ENCODE measurements at regions not wholly inside any gene's neighbourhood (a gene's known extent, or its start where the extent isn't known, plus 50 kb on each side); places are given as distances from the start of the nearest gene placed in this dataset.

GRCh38 chr2:19763731-19764130, 138.1 kb downstream of the TTC32 start:
- no peak overlapping the region for H3K4me3 ChIP-seq
- no peak overlapping the region for H3K27ac ChIP-seq
- intact Hi-C loops (cut with DNase I; ENCODE audit: low total_unique reads), result no loop called here
- DNase-seq, result no peak
- peaks cover 0 to 8% (median 0%) of the 10 kb centered on the region in 8 donors for H3K9me3 ChIP-seq
- no peaks in the 10 kb centered on the region for H3K27me3 ChIP-seq (replicated peaks in 1 of 7)
- TF ChIP-seq CTCF (IDR thresholded peaks at IDR 0.05 in 8 of 11, conservative IDR thresholded peaks at IDR 0.05 in 3 of 11) (no peak), POLR2A (IDR thresholded peaks at IDR 0.05) (no peak), POLR2AphosphoS5 (IDR thresholded peaks at IDR 0.05) (no peak)
- H3K4me1 ChIP-seq, result no peaks in the 10 kb centered on the region
- H3K36me3 ChIP-seq, result no peaks in the 10 kb centered on the region

GRCh38 chr2:19762959-19763605, 138.7 kb downstream of the TTC32 start:
- Histone ChIP-seq H3K4me3 (no peak overlapping the region), H3K4me1 (no peaks in the 10 kb centered on the region), H3K27me3 (replicated peaks in 1 of 7) (no peaks in the 10 kb centered on the region), H3K9me3 (peaks cover 0 to 8% (median 0%) of the 10 kb centered on the region in 8 donors), H3K36me3 (no peaks in the 10 kb centered on the region), H3K27ac (no peak overlapping the region)
- 56 to 86% (median 69%) methylated on average over 1 of the region's 1 CpG for WGBS, 5 donors
- TF ChIP-seq POLR2A (IDR thresholded peaks at IDR 0.05), result no peak
- TF ChIP-seq POLR2AphosphoS5 (IDR thresholded peaks at IDR 0.05), result no peak
- TF ChIP-seq CTCF (IDR thresholded peaks at IDR 0.05 in 8 of 11, conservative IDR thresholded peaks at IDR 0.05 in 3 of 11), result no peak
- no peak for DNase-seq
- intact Hi-C loops (cut with DNase I; ENCODE audit: low total_unique reads), result no loop called here

GRCh38 chr2:19762142-19762541, 139.6 kb downstream of the TTC32 start:
- 89 to 100% (median 94%) methylated on average over 1 of the region's 1 CpG for WGBS, 5 donors

GRCh38 chr2:19759880-19760279, 141.9 kb downstream of the TTC32 start:
- intact Hi-C loops (cut with DNase I; ENCODE audit: low total_unique reads), result no loop called here
- TF ChIP-seq CTCF (IDR thresholded peaks at IDR 0.05 in 8 of 11, conservative IDR thresholded peaks at IDR 0.05 in 3 of 11), result no peak
- TF ChIP-seq POLR2A (IDR thresholded peaks at IDR 0.05), result no peak
- no peak for TF ChIP-seq POLR2AphosphoS5 (IDR thresholded peaks at IDR 0.05)

More at GRCh38 chr2:19762142-19762541, 139.6 kb downstream of the TTC32 start:
- no peak overlapping the region for H3K4me3 ChIP-seq
- peaks cover 0 to 8% (median 0%) of the 10 kb centered on the region in 8 donors for H3K9me3 ChIP-seq
- intact Hi-C loops (cut with DNase I; ENCODE audit: low total_unique reads), result no loop called here
- H3K36me3 ChIP-seq, result no peaks in the 10 kb centered on the region
- H3K27me3 ChIP-seq (replicated peaks in 1 of 7), result no peaks in the 10 kb centered on the region
- H3K4me1 ChIP-seq, result no peaks in the 10 kb centered on the region
- no peak for DNase-seq
- no peak overlapping the region for H3K27ac ChIP-seq
- no peak for TF ChIP-seq POLR2AphosphoS5 (IDR thresholded peaks at IDR 0.05)
- no peak for TF ChIP-seq CTCF (IDR thresholded peaks at IDR 0.05 in 8 of 11, conservative IDR thresholded peaks at IDR 0.05 in 3 of 11)
- no peak for TF ChIP-seq POLR2A (IDR thresholded peaks at IDR 0.05)

More at GRCh38 chr2:19759880-19760279, 141.9 kb downstream of the TTC32 start:
- no peak for DNase-seq
- 72 to 83% (median 80%) methylated on average over 6 of the region's 6 CpGs for WGBS, 5 donors
- Histone ChIP-seq H3K9me3 (peaks cover 0 to 2% (median 0%) of the 10 kb centered on the region in 8 donors), H3K27me3 (replicated peaks in 1 of 7) (no peaks in the 10 kb centered on the region), H3K27ac (no peak overlapping the region), H3K36me3 (no peaks in the 10 kb centered on the region), H3K4me3 (no peak overlapping the region), H3K4me1 (no peaks in the 10 kb centered on the region)
